Activated T-helper 2 cell treated with anti-CD3 and anti-CD28 coated beads, Interferon-gamma antibody, Interleukin-2, Interleukin-4, amounts not matched to agents 10 μg/mL and 5 μg/mL and 100 μg/mL, durations not matched to agents 14 hours and 24 hours and 36 hours (primary cell): ENCODE measurements at regions not wholly inside any gene's neighbourhood (a gene's known extent, or its start where the extent isn't known, plus 50 kb on each side); places are given as distances from the start of the nearest gene placed in this dataset.
A peak's percentile ranks its signal among the peaks of the same experiment; 100 is the strongest.

ENCODE experiments used
- DNase-seq: peaks from one replicate; pipeline ENCODE4 v3.0.0; 2021; ENCODE audit warnings: low spot score
- H3K27ac Mint-ChIP-seq: one replicate; pipeline ENCODE4 v1.8.0; 2021; ENCODE audit warnings: mixed read lengths
- H3K27me3 Mint-ChIP-seq: one replicate; pipeline ENCODE4 v1.8.0; 2021; ENCODE audit warnings: low read depth, mixed read lengths
- H3K36me3 Mint-ChIP-seq: one replicate; pipeline ENCODE4 v1.8.0; 2021; ENCODE audit warnings: low read depth, mixed read lengths
- H3K4me1 Mint-ChIP-seq: one replicate; pipeline ENCODE4 v1.8.0; 2021; ENCODE audit warnings: low read depth, mixed read lengths
- H3K4me3 Mint-ChIP-seq: one replicate; pipeline ENCODE4 v1.8.0; 2021; ENCODE audit warnings: low read depth, mild to moderate bottlenecking, moderate library complexity, mixed read lengths
- H3K9me3 Mint-ChIP-seq: one replicate; pipeline ENCODE4 v1.8.0; 2021; ENCODE audit warnings: mixed read lengths
- intact Hi-C: fragments of 100-400 bp; cut with micrococcal nuclease; formaldehyde crosslinking; loops from one replicate; pipeline ENCODE4 v1.15.1; 2023

- H3K27ac Mint-ChIP-seq = peak overlapping the region; percentile 97
- H3K9me3 Mint-ChIP-seq = no peaks in the 10 kb centered on the region
- H3K4me1 Mint-ChIP-seq = peaks cover 26% of the 10 kb centered on the region
- DNase-seq = peak; percentile 47
- no peaks in the 10 kb centered on the region for H3K36me3 Mint-ChIP-seq
- peaks cover 17% of the 10 kb centered on the region for H3K27me3 Mint-ChIP-seq
- intact Hi-C loops = loop anchor here (1.0 to 10.0 kb wide), 10 partner anchors 43 to 422 kb away; partner anchors contain the start of genes ARAP2 and DTHD1
- peak overlapping the region; percentile 69 for H3K4me3 Mint-ChIP-seq
These were observed 113.0 kb downstream of the DTHD1 start for GRCh38 chr4:36394352-36394903.

GRCh38 chr4:36399762-36400353 is 118.4 kb downstream of the DTHD1 start:
- Mint-ChIP-seq H3K27me3 (peaks cover 18% of the 10 kb centered on the region), H3K36me3 (peaks cover 4% of the 10 kb centered on the region), H3K4me1 (peaks cover 30% of the 10 kb centered on the region), H3K27ac (no peak overlapping the region), H3K4me3 (no peak overlapping the region), H3K9me3 (peaks cover 12% of the 10 kb centered on the region)
- intact Hi-C loops = loop anchor here (1.0 to 10.0 kb wide), 4 partner anchors 13 to 985 kb away; no protein-coding TSS in a partner anchor
- peak; percentile 15 for DNase-seq

- Mint-ChIP-seq H3K4me3 (no peak overlapping the region), H3K27me3 (peaks cover 21% of the 10 kb centered on the region), H3K27ac (no peak overlapping the region), H3K4me1 (peaks cover 25% of the 10 kb centered on the region), H3K9me3 (peaks cover 12% of the 10 kb centered on the region), H3K36me3 (peaks cover 4% of the 10 kb centered on the region)
- intact Hi-C loops = loop anchor here (10.0 kb wide), 1 partner anchor 983 kb away; no protein-coding TSS in a partner anchor
- no peak for DNase-seq
These were observed 120.8 kb downstream of the DTHD1 start for GRCh38 chr4:36402008-36402758.

- intact Hi-C loops = no loop called here
- Mint-ChIP-seq H3K4me1 (no peaks in the 10 kb centered on the region), H3K4me3 (no peak overlapping the region), H3K27me3 (peaks cover 33% of the 10 kb centered on the region), H3K36me3 (no peaks in the 10 kb centered on the region), H3K27ac (no peak overlapping the region), H3K9me3 (no peaks in the 10 kb centered on the region)
- DNase-seq = no peak
These were observed 129.9 kb downstream of the DTHD1 start for GRCh38 chr4:36411338-36411737.

GRCh38 chr4:36414248-36414647 is 132.8 kb downstream of the DTHD1 start:
- no peak for DNase-seq
- no peak overlapping the region for H3K27ac Mint-ChIP-seq
- H3K27me3 Mint-ChIP-seq = peaks cover 33% of the 10 kb centered on the region
- intact Hi-C loops = no loop called here
- H3K9me3 Mint-ChIP-seq = no peaks in the 10 kb centered on the region
- no peak overlapping the region for H3K4me3 Mint-ChIP-seq
- H3K4me1 Mint-ChIP-seq = no peaks in the 10 kb centered on the region
- no peaks in the 10 kb centered on the region for H3K36me3 Mint-ChIP-seq

GRCh38 chr4:36417146-36417545 is 135.7 kb downstream of the DTHD1 start:
- DNase-seq = no peak
- Mint-ChIP-seq H3K4me3 (no peak overlapping the region), H3K9me3 (no peaks in the 10 kb centered on the region), H3K36me3 (no peaks in the 10 kb centered on the region), H3K27me3 (peaks cover 17% of the 10 kb centered on the region), H3K27ac (no peak overlapping the region), H3K4me1 (no peaks in the 10 kb centered on the region)
- intact Hi-C loops = no loop called here

- H3K9me3 Mint-ChIP-seq = no peaks in the 10 kb centered on the region
- intact Hi-C loops = no loop called here
- peaks cover 12% of the 10 kb centered on the region for H3K27me3 Mint-ChIP-seq
- H3K4me3 Mint-ChIP-seq = no peak overlapping the region
- H3K36me3 Mint-ChIP-seq = no peaks in the 10 kb centered on the region
- no peaks in the 10 kb centered on the region for H3K4me1 Mint-ChIP-seq
- no peak overlapping the region for H3K27ac Mint-ChIP-seq
- DNase-seq = no peak
These were observed 138.8 kb downstream of the DTHD1 start for GRCh38 chr4:36420111-36420679.

- Mint-ChIP-seq H3K27me3 (peaks cover 4% of the 10 kb centered on the region), H3K4me3 (no peak overlapping the region), H3K36me3 (no peaks in the 10 kb centered on the region), H3K9me3 (no peaks in the 10 kb centered on the region), H3K27ac (no peak overlapping the region), H3K4me1 (no peaks in the 10 kb centered on the region)
- no peak for DNase-seq
- intact Hi-C loops = no loop called here
These were observed 141.2 kb downstream of the DTHD1 start for GRCh38 chr4:36422607-36423006.

- no peaks in the 10 kb centered on the region for H3K4me1 Mint-ChIP-seq
- peaks cover 6% of the 10 kb centered on the region for H3K27me3 Mint-ChIP-seq
- no peak overlapping the region for H3K27ac Mint-ChIP-seq
- intact Hi-C loops = no loop called here
- DNase-seq = no peak
- no peaks in the 10 kb centered on the region for H3K9me3 Mint-ChIP-seq
- no peak overlapping the region for H3K4me3 Mint-ChIP-seq
- H3K36me3 Mint-ChIP-seq = no peaks in the 10 kb centered on the region
These were observed 145.3 kb downstream of the DTHD1 start for GRCh38 chr4:36426741-36427140.

- no peaks in the 10 kb centered on the region for H3K9me3 Mint-ChIP-seq
- intact Hi-C loops = no loop called here
- peaks cover 6% of the 10 kb centered on the region for H3K27me3 Mint-ChIP-seq
These were observed 146.3 kb downstream of the DTHD1 start for GRCh38 chr4:36427696-36428095.

GRCh38 chr4:36432586-36432985 is 151.2 kb downstream of the DTHD1 start:
- no peak for DNase-seq
- H3K9me3 Mint-ChIP-seq = no peaks in the 10 kb centered on the region
- H3K27ac Mint-ChIP-seq = no peak overlapping the region
- peaks cover 4% of the 10 kb centered on the region for H3K27me3 Mint-ChIP-seq
- H3K36me3 Mint-ChIP-seq = no peaks in the 10 kb centered on the region
- intact Hi-C loops = no loop called here
- H3K4me1 Mint-ChIP-seq = no peaks in the 10 kb centered on the region
- H3K4me3 Mint-ChIP-seq = no peak overlapping the region

More at GRCh38 chr4:36427696-36428095, 146.3 kb downstream of the DTHD1 start:
- Mint-ChIP-seq H3K27ac (no peak overlapping the region), H3K4me1 (no peaks in the 10 kb centered on the region), H3K4me3 (no peak overlapping the region), H3K36me3 (no peaks in the 10 kb centered on the region)
- no peak for DNase-seq

GRCh38 chr4:36439556-36439955 is 158.1 kb downstream of the DTHD1 start:
- Mint-ChIP-seq H3K27me3 (no peaks in the 10 kb centered on the region), H3K4me1 (no peaks in the 10 kb centered on the region), H3K36me3 (no peaks in the 10 kb centered on the region), H3K9me3 (no peaks in the 10 kb centered on the region), H3K27ac (no peak overlapping the region), H3K4me3 (no peak overlapping the region)
- no peak for DNase-seq
- intact Hi-C loops = no loop called here

GRCh38 chr4:36445480-36445879 is 164.1 kb downstream of the DTHD1 start:
- intact Hi-C loops = no loop called here
- no peaks in the 10 kb centered on the region for H3K27me3 Mint-ChIP-seq
- no peak overlapping the region for H3K27ac Mint-ChIP-seq
- no peak for DNase-seq
- H3K9me3 Mint-ChIP-seq = no peaks in the 10 kb centered on the region
- no peaks in the 10 kb centered on the region for H3K4me1 Mint-ChIP-seq
- no peak overlapping the region for H3K4me3 Mint-ChIP-seq
- no peaks in the 10 kb centered on the region for H3K36me3 Mint-ChIP-seq
